Hepatocyte (in vitro differentiated cells): ENCODE measurements at regions not wholly inside any gene's neighbourhood (a gene's known extent, or its start where the extent isn't known, plus 50 kb on each side); places are given as distances from the start of the nearest gene placed in this dataset.

ENCODE experiments used
- DNase-seq: peaks from one replicate; pipeline ENCODE4 v3.0.0-alpha.2; 2016; ENCODE audit warnings: low spot score
- H2AFZ ChIP-seq: fragments of 200-600 bp; sonication (generic); 2 replicates; pipeline ENCODE4 v1.6.0; 2016; ENCODE audit warnings: antibody characterized with exemption, mild to moderate bottlenecking
- H3K27ac ChIP-seq: fragments of 200-600 bp; sonication (generic); 2 replicates; pipeline ENCODE4 v1.5.1; 2016; ENCODE audit warnings: mild to moderate bottlenecking
- H3K27me3 ChIP-seq: fragments of 200-600 bp; sonication (generic); 2 replicates; pipeline ENCODE4 v1.6.1; 2016
- H3K36me3 ChIP-seq: fragments of 200-600 bp; sonication (generic); replicated peaks from 2 replicates; pipeline ENCODE4 v1.5.1; 2016; ENCODE audit warnings: low read depth; ENCODE audit not compliant: insufficient read depth
- H3K4me1 ChIP-seq: fragments of 200-600 bp; sonication (generic); 2 replicates; pipeline ENCODE4 v1.5.1; 2016; ENCODE audit warnings: mild to moderate bottlenecking, moderate library complexity; ENCODE audit not compliant: insufficient read depth
- H3K4me2 ChIP-seq: fragments of 200-600 bp; sonication (generic); 2 replicates; pipeline ENCODE4 v1.6.0; 2016
- H3K4me3 ChIP-seq: fragments of 200-600 bp; sonication (generic); 2 replicates; pipeline ENCODE4 v1.5.1; 2016; ENCODE audit warnings: mild to moderate bottlenecking
- H3K79me2 ChIP-seq: fragments of 200-600 bp; sonication (generic); 2 replicates; pipeline ENCODE4 v1.6.0; 2017; ENCODE audit warnings: mild to moderate bottlenecking
- H3K9me2 ChIP-seq: fragments of 200-600 bp; sonication (generic); replicated peaks from 2 replicates; pipeline ENCODE4 v1.6.0; 2017; ENCODE audit warnings: mild to moderate bottlenecking; ENCODE audit not compliant: insufficient read depth
- H3K9me3 ChIP-seq: fragments of 200-600 bp; sonication (generic); 2 replicates; pipeline ENCODE4 v1.5.1; 2016; ENCODE audit warnings: low read depth, mild to moderate bottlenecking
- H4K20me1 ChIP-seq: fragments of 200-600 bp; sonication (generic); 2 replicates; pipeline ENCODE4 v1.6.0; 2016; ENCODE audit warnings: mild to moderate bottlenecking; ENCODE audit not compliant: insufficient read depth, poor library complexity, severe bottlenecking
- CTCF ChIP-seq: fragments of 200-600 bp; sonication (generic); IDR thresholded peaks from 2 replicates; pipeline ENCODE4 v1.5.1; 2016; ENCODE audit warnings: antibody characterized with exemption, mild to moderate bottlenecking; ENCODE audit not compliant: poor library complexity
- EZH2 ChIP-seq: fragments of 200-600 bp; sonication (generic); IDR thresholded peaks from 2 replicates; pipeline ENCODE4 v1.6.1; 2016; ENCODE audit warnings: antibody characterized with exemption, mild to moderate bottlenecking, borderline replicate concordance
- EZH2phosphoT487 ChIP-seq: fragments of 200-600 bp; sonication (generic); IDR thresholded peaks from one replicate; pipeline ENCODE4 v1.6.1; 2018; ENCODE audit warnings: antibody characterized with exemption, mild to moderate bottlenecking, low read depth, moderate library complexity; ENCODE audit not compliant: unreplicated experiment, severe bottlenecking
- WGBS: methylation state at CpG from one replicate; pipeline ENCODE4 v1.1.6; 2016; ENCODE audit warnings: low lambda C conversion rate; ENCODE audit errors: missing lambda C conversion rate; 5-methylcytosine and 5-hydroxymethylcytosine counted together

- Histone ChIP-seq H3K4me2 (no peak overlapping the region), H3K9me3 (no peaks in the 10 kb centered on the region), H3K36me3 (no peaks in the 10 kb centered on the region), H4K20me1 (no peaks in the 10 kb centered on the region), H3K4me1 (no peaks in the 10 kb centered on the region), H3K27me3 (no peaks in the 10 kb centered on the region), H2AFZ (no peak overlapping the region), H3K9me2 (no peaks in the 10 kb centered on the region), H3K27ac (no peak overlapping the region), H3K79me2 (no peaks in the 10 kb centered on the region), H3K4me3 (no peak overlapping the region)
- WGBS, result 93% methylated on average over 17 of the region's 18 CpGs
- TF ChIP-seq EZH2, result no peak
- TF ChIP-seq CTCF, result no peak
- TF ChIP-seq EZH2phosphoT487, result no peak
- DNase-seq, result no peak
Observed at GRCh38 chr22:49349181-49349835, 478.4 kb downstream of the BRD1 start.

- H3K9me3 ChIP-seq, result no peaks in the 10 kb centered on the region
- no peaks in the 10 kb centered on the region for H3K79me2 ChIP-seq
- H2AFZ ChIP-seq, result no peak overlapping the region
- no peaks in the 10 kb centered on the region for H3K27me3 ChIP-seq
- 86% methylated on average over 12 of the region's 12 CpGs for WGBS
- H3K9me2 ChIP-seq, result no peaks in the 10 kb centered on the region
- no peaks in the 10 kb centered on the region for H3K4me1 ChIP-seq
- TF ChIP-seq EZH2phosphoT487, result no peak
- TF ChIP-seq CTCF, result no peak
- no peak for TF ChIP-seq EZH2
- H4K20me1 ChIP-seq, result no peaks in the 10 kb centered on the region
- H3K4me2 ChIP-seq, result no peak overlapping the region
- no peaks in the 10 kb centered on the region for H3K36me3 ChIP-seq
- no peak overlapping the region for H3K27ac ChIP-seq
- H3K4me3 ChIP-seq, result no peak overlapping the region
- DNase-seq, result no peak
Observed at GRCh38 chr22:49348631-49349030, 479.0 kb downstream of the BRD1 start.

- H3K9me2 ChIP-seq, result no peaks in the 10 kb centered on the region
- no peak overlapping the region for H2AFZ ChIP-seq
- no peak overlapping the region for H3K4me3 ChIP-seq
- TF ChIP-seq EZH2phosphoT487 (no peak), CTCF (no peak), EZH2 (no peak)
- no peaks in the 10 kb centered on the region for H3K4me1 ChIP-seq
- H3K4me2 ChIP-seq, result no peak overlapping the region
- H3K79me2 ChIP-seq, result no peaks in the 10 kb centered on the region
- DNase-seq, result no peak
- H3K36me3 ChIP-seq, result no peaks in the 10 kb centered on the region
- H3K27me3 ChIP-seq, result no peaks in the 10 kb centered on the region
- H4K20me1 ChIP-seq, result no peaks in the 10 kb centered on the region
- H3K9me3 ChIP-seq, result no peaks in the 10 kb centered on the region
- no peak overlapping the region for H3K27ac ChIP-seq
- WGBS, result 96% methylated on average over 4 of the region's 9 CpGs
Observed at GRCh38 chr22:49347376-49347775, 480.3 kb downstream of the BRD1 start.

GRCh38 chr22:49345896-49346295 lies 481.8 kb downstream of the BRD1 start:
- Histone ChIP-seq H2AFZ (no peak overlapping the region), H3K4me3 (no peak overlapping the region), H4K20me1 (no peaks in the 10 kb centered on the region), H3K9me2 (no peaks in the 10 kb centered on the region), H3K27me3 (no peaks in the 10 kb centered on the region), H3K4me1 (no peaks in the 10 kb centered on the region), H3K9me3 (no peaks in the 10 kb centered on the region), H3K27ac (no peak overlapping the region), H3K4me2 (no peak overlapping the region), H3K36me3 (no peaks in the 10 kb centered on the region), H3K79me2 (no peaks in the 10 kb centered on the region)
- WGBS, result 86% methylated on average over 17 of the region's 17 CpGs
- no peak for TF ChIP-seq EZH2
- TF ChIP-seq EZH2phosphoT487, result no peak
- TF ChIP-seq CTCF, result no peak
- DNase-seq, result no peak
